ENCODE measurements at regions not wholly inside any gene's neighbourhood (a gene's known extent, or its start where the extent isn't known, plus 50 kb on each side); places are given as distances from the start of the nearest gene placed in this dataset.

DNA sequence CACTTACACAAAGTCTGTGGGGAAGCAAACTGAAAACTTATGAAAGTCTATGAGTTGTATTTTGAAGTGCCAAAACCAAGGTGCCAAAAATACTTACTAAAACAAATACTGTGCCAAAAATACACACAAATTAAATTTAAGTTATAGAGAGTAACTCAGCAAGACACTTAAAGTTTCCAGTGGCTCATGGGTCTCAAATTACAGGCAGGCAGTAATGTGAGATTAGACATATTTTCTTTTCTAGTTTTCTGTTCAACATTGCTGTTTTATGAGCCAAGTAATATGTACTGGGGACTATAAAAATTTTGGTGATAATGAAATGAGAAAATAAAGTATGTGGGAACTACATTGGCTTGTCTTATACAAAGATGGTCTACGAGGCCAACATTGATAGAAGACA is 172.2 kb upstream of the SNX2 start (continued):
- TF ChIP-seq TSHZ1 (tag by site-specific recombination; IDR thresholded peaks at IDR 0.05; ENCODE audit: borderline replicate concordance), result no peak
- TF ChIP-seq ZNF423 (tag by site-specific recombination; IDR thresholded peaks at IDR 0.05), result 0 out of 2 replicates have a peak, but pooled peaks have one; percentile 10
- TF ChIP-seq ZXDB (tag by site-specific recombination; IDR thresholded peaks at IDR 0.05), result peak; percentile 34; the same call in 1 of the 2 replicates
- TF ChIP-seq WT1 (tag by site-specific recombination; IDR thresholded peaks at IDR 0.05), result 0 out of 2 replicates have a peak, but pooled peaks have one; percentile 28
- TF ChIP-seq ZNF664 (tag by site-specific recombination; IDR thresholded peaks at IDR 0.05), result peak; percentile 29; the same call in 1 of the 2 replicates
- TF ChIP-seq PRDM4 (tag by site-specific recombination; IDR thresholded peaks at IDR 0.05), result peak; percentile 67; the same call in 1 of the 2 replicates
- peak; percentile 90 for TF ChIP-seq ZNF843 (tag by site-specific recombination; IDR thresholded peaks at IDR 0.05)
- TF ChIP-seq ZNF580 (tag by site-specific recombination; IDR thresholded peaks at IDR 0.05), result peak; percentile 73; the same call in 1 of the 2 replicates
- 0 out of 2 replicates have a peak, but pooled peaks have one; percentile 12 for TF ChIP-seq ZBTB8A (tag by site-specific recombination; IDR thresholded peaks at IDR 0.05)
- TF ChIP-seq TRIM28 (IDR thresholded peaks at IDR 0.05; ENCODE audit: borderline replicate concordance, low read length), result peak; percentile 20; the same call in 1 of the 2 replicates
- TF ChIP-seq BCL11B (tag by site-specific recombination; IDR thresholded peaks at IDR 0.05; ENCODE audit: low read depth), result peak; percentile 63; the same call in 1 of the 2 replicates
- no peak for TF ChIP-seq SCRT1 (tag by site-specific recombination; IDR thresholded peaks at IDR 0.05; ENCODE audit: borderline replicate concordance)
- TF ChIP-seq ZNF626 (tag by site-specific recombination; IDR thresholded peaks at IDR 0.05), result 0 out of 2 replicates have a peak, but pooled peaks have one; percentile 24
- TF ChIP-seq HOXC10 (CRISPR knock-in tag; IDR thresholded peaks at IDR 0.05), result no peak
- TF ChIP-seq, protein P1, sequence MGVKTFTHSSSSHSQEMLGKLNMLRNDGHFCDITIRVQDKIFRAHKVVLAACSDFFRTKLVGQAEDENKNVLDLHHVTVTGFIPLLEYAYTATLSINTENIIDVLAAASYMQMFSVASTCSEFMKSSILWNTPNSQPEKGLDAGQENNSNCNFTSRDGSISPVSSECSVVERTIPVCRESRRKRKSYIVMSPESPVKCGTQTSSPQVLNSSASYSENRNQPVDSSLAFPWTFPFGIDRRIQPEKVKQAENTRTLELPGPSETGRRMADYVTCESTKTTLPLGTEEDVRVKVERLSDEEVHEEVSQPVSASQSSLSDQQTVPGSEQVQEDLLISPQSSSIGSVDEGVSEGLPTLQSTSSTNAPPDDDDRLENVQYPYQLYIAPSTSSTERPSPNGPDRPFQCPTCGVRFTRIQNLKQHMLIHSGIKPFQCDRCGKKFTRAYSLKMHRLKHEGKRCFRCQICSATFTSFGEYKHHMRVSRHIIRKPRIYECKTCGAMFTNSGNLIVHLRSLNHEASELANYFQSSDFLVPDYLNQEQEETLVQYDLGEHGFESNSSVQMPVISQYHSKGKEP (tag by site-specific recombination; IDR thresholded peaks at IDR 0.05), result 0 out of 2 replicates have a peak, but pooled peaks have one; percentile 30

DNA sequence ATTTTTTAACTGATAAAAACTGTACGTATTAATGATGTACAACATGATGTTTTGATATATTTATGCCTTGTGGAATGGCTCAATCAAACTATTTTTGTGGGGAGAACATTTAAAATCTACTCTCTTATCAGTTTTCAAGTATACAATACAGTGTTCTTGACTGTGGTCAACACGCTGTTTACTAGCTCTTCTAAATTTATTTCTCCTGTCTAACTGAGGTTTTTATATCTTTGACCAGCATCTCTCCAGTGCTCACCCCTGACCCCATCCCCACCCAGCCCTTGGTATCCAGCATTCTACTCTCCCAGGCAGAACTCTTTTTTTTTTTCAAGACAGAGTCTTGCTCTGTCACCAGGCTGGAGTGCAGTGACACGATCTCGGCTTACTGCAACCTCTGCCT is 169.6 kb upstream of the SNX2 start:
- POLR2A ChIA-PET, result no interaction called here
- Histone ChIP-seq H3K9me3 (ENCODE audit: control insufficient read depth, insufficient read depth, low read depth, low read length) (no peaks in the 10 kb centered on the region), H3K4me3 (ENCODE audit: low read depth, low read length) (no peak overlapping the region), H3K27ac (ENCODE audit: extremely low read depth, low read depth, low read length) (no peak overlapping the region), H3K36me3 (ENCODE audit: control insufficient read depth in 2 of 2, insufficient read depth in 1 of 2, low read length in 2 of 2) (no peaks in the 10 kb centered on the region), H3K4me1 (ENCODE audit: control insufficient read depth, insufficient read depth, low read length) (peaks cover 9% of the 10 kb centered on the region; the same call in 1 of the 2 replicates)
- CTCF ChIA-PET, result no interaction called here
- no peak for TF ChIP-seq WT1 (tag by site-specific recombination; IDR thresholded peaks at IDR 0.05)
- TF ChIP-seq ZNF521 (tag by site-specific recombination; IDR thresholded peaks at IDR 0.05), result no peak
- no peak for TF ChIP-seq EGR2 (tag by site-specific recombination; IDR thresholded peaks at IDR 0.05; ENCODE audit: low read depth)
- no peak for TF ChIP-seq ZBTB17 (tag by site-specific recombination; IDR thresholded peaks at IDR 0.05)
- TF ChIP-seq ZNF324 (tag by site-specific recombination; IDR thresholded peaks at IDR 0.05), result no peak
- TF ChIP-seq ZNF10 (tag by site-specific recombination; IDR thresholded peaks at IDR 0.05), result no peak
- no peak for TF ChIP-seq KLF1 (tag by site-specific recombination; IDR thresholded peaks at IDR 0.05)

All from HEK293 (cell line).